ENCODE measurements at regions not wholly inside any gene's neighbourhood (a gene's known extent, or its start where the extent isn't known, plus 50 kb on each side); places are given as distances from the start of the nearest gene placed in this dataset.

GRCh38 chr1:228811712-228812305 lies 76.5 kb downstream of the RHOU start:
- no peak for ATAC-seq
- Histone ChIP-seq H3K27me3 (ENCODE audit: insufficient read depth in 3 of 3, low read length in 2 of 3) (no peaks in the 10 kb centered on the region), H3K27ac (no peak overlapping the region), H3K9me3 (no peaks in the 10 kb centered on the region), H3K4me3 (no peak overlapping the region), H3K36me3 (ENCODE audit: insufficient read depth in 1 of 2, low read depth in 1 of 2) (no peaks in the 10 kb centered on the region), H3K4me1 (no peaks in the 10 kb centered on the region)
- TF ChIP-seq, protein P1, sequence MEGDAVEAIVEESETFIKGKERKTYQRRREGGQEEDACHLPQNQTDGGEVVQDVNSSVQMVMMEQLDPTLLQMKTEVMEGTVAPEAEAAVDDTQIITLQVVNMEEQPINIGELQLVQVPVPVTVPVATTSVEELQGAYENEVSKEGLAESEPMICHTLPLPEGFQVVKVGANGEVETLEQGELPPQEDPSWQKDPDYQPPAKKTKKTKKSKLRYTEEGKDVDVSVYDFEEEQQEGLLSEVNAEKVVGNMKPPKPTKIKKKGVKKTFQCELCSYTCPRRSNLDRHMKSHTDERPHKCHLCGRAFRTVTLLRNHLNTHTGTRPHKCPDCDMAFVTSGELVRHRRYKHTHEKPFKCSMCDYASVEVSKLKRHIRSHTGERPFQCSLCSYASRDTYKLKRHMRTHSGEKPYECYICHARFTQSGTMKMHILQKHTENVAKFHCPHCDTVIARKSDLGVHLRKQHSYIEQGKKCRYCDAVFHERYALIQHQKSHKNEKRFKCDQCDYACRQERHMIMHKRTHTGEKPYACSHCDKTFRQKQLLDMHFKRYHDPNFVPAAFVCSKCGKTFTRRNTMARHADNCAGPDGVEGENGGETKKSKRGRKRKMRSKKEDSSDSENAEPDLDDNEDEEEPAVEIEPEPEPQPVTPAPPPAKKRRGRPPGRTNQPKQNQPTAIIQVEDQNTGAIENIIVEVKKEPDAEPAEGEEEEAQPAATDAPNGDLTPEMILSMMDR (IDR thresholded peaks at IDR 0.05), result no peak
- 88% methylated on average over 11 of the region's 11 CpGs for WGBS, 3 donors
- intact Hi-C loops (cut with DNase I), result no loop called here
- DNase-seq, result no peak

DNA sequence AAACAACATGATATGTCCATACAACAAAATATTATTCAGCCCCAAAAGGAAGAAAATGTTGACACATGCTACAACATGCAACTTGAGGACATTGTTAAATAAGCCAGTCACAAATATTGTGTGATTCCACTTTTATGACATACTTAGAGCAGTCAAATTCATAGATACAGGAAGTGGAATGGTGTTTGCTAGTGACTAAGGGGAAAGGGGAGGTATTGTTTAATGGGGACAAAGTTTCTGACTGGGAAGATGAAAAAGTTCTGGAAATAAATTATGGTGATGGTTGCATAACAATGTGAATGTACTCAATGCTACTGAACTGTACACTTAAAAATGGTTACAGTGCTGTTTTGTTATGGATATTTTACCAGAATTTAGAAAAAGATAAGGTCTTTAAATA lies 77.7 kb downstream of the RHOU start:
- Histone ChIP-seq H3K4me3 (no peak overlapping the region), H3K27me3 (ENCODE audit: insufficient read depth in 3 of 3, low read length in 2 of 3) (no peaks in the 10 kb centered on the region), H3K4me1 (no peaks in the 10 kb centered on the region), H3K9me3 (no peaks in the 10 kb centered on the region), H3K36me3 (ENCODE audit: insufficient read depth in 1 of 2, low read depth in 1 of 2) (no peaks in the 10 kb centered on the region), H3K27ac (no peak overlapping the region)
- TF ChIP-seq, protein P1 (IDR thresholded peaks at IDR 0.05), result no peak
- no peak for ATAC-seq
- intact Hi-C loops (cut with DNase I), result no loop called here
- no peak for DNase-seq

DNA sequence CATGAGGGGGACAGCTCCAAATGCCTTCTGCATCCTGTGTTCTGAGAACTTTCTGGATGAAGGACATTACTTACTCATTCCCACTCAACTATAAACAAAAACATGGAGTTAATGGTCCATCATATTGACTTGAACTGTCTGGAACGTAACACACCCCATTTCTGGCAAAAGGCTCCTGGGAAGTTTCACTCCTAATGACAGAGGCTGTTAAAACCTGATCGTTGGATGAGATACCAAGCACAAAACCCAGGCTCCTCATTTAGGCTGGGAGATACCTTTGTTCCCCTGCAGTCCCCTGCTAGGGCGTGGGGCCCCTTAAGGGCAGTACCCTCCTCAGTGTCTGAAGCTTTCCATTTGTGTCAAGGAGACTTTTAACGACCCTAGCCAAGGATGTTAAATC lies 78.9 kb downstream of the RHOU start:
- TF ChIP-seq, protein P1 (IDR thresholded peaks at IDR 0.05), result no peak
- intact Hi-C loops (cut with DNase I), result no loop called here
- ATAC-seq (no peak), DNase-seq (no peak)
- no peak overlapping the region for H3K4me3 ChIP-seq
- H3K36me3 ChIP-seq (ENCODE audit: insufficient read depth in 1 of 2, low read depth in 1 of 2), result no peaks in the 10 kb centered on the region
- 52 to 62% (median 52%) methylated on average over 4 of the region's 4 CpGs for WGBS, 3 donors
- H3K27ac ChIP-seq, result no peak overlapping the region
- H3K27me3 ChIP-seq (ENCODE audit: insufficient read depth in 3 of 3, low read length in 2 of 3), result no peaks in the 10 kb centered on the region
- H3K4me1 ChIP-seq, result no peaks in the 10 kb centered on the region
- H3K9me3 ChIP-seq, result no peaks in the 10 kb centered on the region

GRCh38 chr1:228818296-228818695 lies 83.0 kb downstream of the RHOU start:
- TF ChIP-seq, protein P1 (IDR thresholded peaks at IDR 0.05), result no peak
- 79 to 89% (median 87%) methylated on average over 7 of the region's 7 CpGs for WGBS, 3 donors
- intact Hi-C loops (cut with DNase I), result no loop called here
- H3K27me3 ChIP-seq (ENCODE audit: insufficient read depth in 3 of 3, low read length in 2 of 3), result no peaks in the 10 kb centered on the region
- no peaks in the 10 kb centered on the region for H3K9me3 ChIP-seq
- H3K4me3 ChIP-seq, result no peak overlapping the region
- no peaks in the 10 kb centered on the region for H3K36me3 ChIP-seq (ENCODE audit: insufficient read depth in 1 of 2, low read depth in 1 of 2)
- H3K27ac ChIP-seq, result no peak overlapping the region
- DNase-seq (no peak), ATAC-seq (no peak)
- no peaks in the 10 kb centered on the region for H3K4me1 ChIP-seq

DNA sequence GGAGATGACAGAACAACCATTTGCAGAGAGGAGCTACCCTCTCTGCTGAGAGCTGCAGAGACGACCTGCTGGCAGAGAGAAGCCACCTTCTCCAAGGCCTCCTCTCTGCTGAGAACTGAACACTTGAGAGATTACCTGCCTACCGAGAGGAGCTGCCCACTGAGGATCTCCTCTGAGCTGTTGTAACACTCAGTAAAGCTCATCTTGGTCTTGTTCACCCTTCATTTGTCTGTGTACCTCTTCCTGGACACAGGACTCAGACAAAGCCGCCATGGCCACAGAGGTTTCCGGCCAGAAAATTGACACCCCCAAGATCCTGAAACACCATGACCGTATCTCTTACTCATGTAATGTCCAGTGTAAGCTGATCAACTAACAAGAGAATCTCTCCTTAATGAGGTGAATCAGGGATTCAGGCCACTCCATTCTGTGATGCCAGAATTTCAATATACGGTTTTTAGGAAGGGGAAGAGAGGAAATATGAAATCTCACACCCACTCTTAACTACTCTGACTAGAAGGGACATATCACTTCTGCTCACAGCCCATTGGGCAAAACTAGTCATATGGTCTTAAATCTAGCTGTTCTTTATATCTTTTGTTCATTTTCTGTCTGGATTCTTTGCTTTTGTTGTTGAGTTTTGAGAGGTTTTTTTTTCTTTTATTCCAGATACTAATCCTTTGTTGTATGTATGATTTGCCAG lies 83.8 kb downstream of the RHOU start:
- 69 to 76% (median 71%) methylated on average over 6 of the region's 6 CpGs for WGBS, 3 donors
- intact Hi-C loops (cut with DNase I), result no loop called here
- H3K36me3 ChIP-seq (ENCODE audit: insufficient read depth in 1 of 2, low read depth in 1 of 2), result no peaks in the 10 kb centered on the region
- no peak overlapping the region for H3K4me3 ChIP-seq
- TF ChIP-seq, protein P1 (IDR thresholded peaks at IDR 0.05), result no peak
- DNase-seq (no peak), ATAC-seq (no peak)
- no peaks in the 10 kb centered on the region for H3K9me3 ChIP-seq
- no peak overlapping the region for H3K27ac ChIP-seq
- H3K27me3 ChIP-seq (ENCODE audit: insufficient read depth in 3 of 3, low read length in 2 of 3), result no peaks in the 10 kb centered on the region
- no peaks in the 10 kb centered on the region for H3K4me1 ChIP-seq

All from psoas muscle (tissue), 7 donors.